HG03045 (cell line): ENCODE measurements at regions not wholly inside any gene's neighbourhood (a gene's known extent, or its start where the extent isn't known, plus 50 kb on each side); places are given as distances from the start of the nearest gene placed in this dataset.

Source experiments
- ATAC-seq: cut with Tn5 transposase; IDR thresholded peaks from one replicate; pipeline ENCODE4 v1.9.1; 2021; ENCODE audit warnings: mild to moderate bottlenecking, moderate library complexity; ENCODE audit not compliant: unreplicated experiment

GRCh38 chr2:5036256-5036655 is 655.9 kb upstream of the SOX11 start:
- ATAC-seq = no peak

- no peak for ATAC-seq
These were observed 652.8 kb upstream of the SOX11 start for GRCh38 chr2:5039241-5039975.

- no peak for ATAC-seq
These were observed 651.6 kb upstream of the SOX11 start for GRCh38 chr2:5040571-5040970.

- no peak for ATAC-seq
These were observed 650.7 kb upstream of the SOX11 start for GRCh38 chr2:5041501-5041900.

- ATAC-seq = no peak
These were observed 649.3 kb upstream of the SOX11 start for GRCh38 chr2:5042666-5043440.

GRCh38 chr2:5051300-5051699 is 640.9 kb upstream of the SOX11 start:
- no peak for ATAC-seq

GRCh38 chr2:5052905-5053304 is 639.3 kb upstream of the SOX11 start:
- no peak for ATAC-seq

- ATAC-seq = no peak
These were observed 634.3 kb upstream of the SOX11 start for GRCh38 chr2:5057891-5058351.

- no peak for ATAC-seq
These were observed 631.2 kb upstream of the SOX11 start for GRCh38 chr2:5060956-5061355.

- ATAC-seq = no peak
These were observed 627.5 kb upstream of the SOX11 start for GRCh38 chr2:5064687-5065086.

GRCh38 chr2:5067816-5068215 is 624.4 kb upstream of the SOX11 start:
- no peak for ATAC-seq

GRCh38 chr2:5070257-5070656 is 621.9 kb upstream of the SOX11 start:
- ATAC-seq = no peak

- ATAC-seq = no peak
These were observed 617.5 kb upstream of the SOX11 start for GRCh38 chr2:5074733-5075132.

- no peak for ATAC-seq
These were observed 615.6 kb upstream of the SOX11 start for GRCh38 chr2:5076599-5076998.

- no peak for ATAC-seq
These were observed 614.6 kb upstream of the SOX11 start for GRCh38 chr2:5077479-5078089.

GRCh38 chr2:5083402-5083801 is 608.8 kb upstream of the SOX11 start:
- ATAC-seq = no peak

GRCh38 chr2:5089409-5089808 is 602.8 kb upstream of the SOX11 start:
- no peak for ATAC-seq

- ATAC-seq = no peak
These were observed 599.1 kb upstream of the SOX11 start for GRCh38 chr2:5093056-5093455.

- ATAC-seq = no peak
These were observed 598.7 kb upstream of the SOX11 start for GRCh38 chr2:5093518-5093917.

- no peak for ATAC-seq
These were observed 598.0 kb upstream of the SOX11 start for GRCh38 chr2:5094192-5094591.

GRCh38 chr2:5098286-5098685 is 593.9 kb upstream of the SOX11 start:
- ATAC-seq = no peak

GRCh38 chr2:5102823-5103222 is 589.4 kb upstream of the SOX11 start:
- no peak for ATAC-seq
